NCI-H748 treated with DMSO at 0.1 percent for 48 hours (cell line): ENCODE measurements at regions not wholly inside any gene's neighbourhood (a gene's known extent, or its start where the extent isn't known, plus 50 kb on each side); places are given as distances from the start of the nearest gene placed in this dataset.

Experiments used
- DNase-seq: peaks from one replicate; lab custom pipeline; 2025; lab: John Stamatoyannopoulos, UW

- DNase-seq: no peak
Measured at GRCh38 chr16:62088731-62089410, 52.6 kb upstream of the CDH8 start.
